COLO668 (cell line): ENCODE measurements at regions not wholly inside any gene's neighbourhood (a gene's known extent, or its start where the extent isn't known, plus 50 kb on each side); places are given as distances from the start of the nearest gene placed in this dataset.
"Not testable (repeated sequence)": the region's sequence is repeated elsewhere in the genome, so short reads cannot be mapped to it uniquely, and the experiment has no call there.

ENCODE experiments used
- DNase-seq: peaks from one replicate; lab custom pipeline; 2025; ENCODE audit not compliant: unreplicated experiment; lab: John Stamatoyannopoulos, UW

DNA sequence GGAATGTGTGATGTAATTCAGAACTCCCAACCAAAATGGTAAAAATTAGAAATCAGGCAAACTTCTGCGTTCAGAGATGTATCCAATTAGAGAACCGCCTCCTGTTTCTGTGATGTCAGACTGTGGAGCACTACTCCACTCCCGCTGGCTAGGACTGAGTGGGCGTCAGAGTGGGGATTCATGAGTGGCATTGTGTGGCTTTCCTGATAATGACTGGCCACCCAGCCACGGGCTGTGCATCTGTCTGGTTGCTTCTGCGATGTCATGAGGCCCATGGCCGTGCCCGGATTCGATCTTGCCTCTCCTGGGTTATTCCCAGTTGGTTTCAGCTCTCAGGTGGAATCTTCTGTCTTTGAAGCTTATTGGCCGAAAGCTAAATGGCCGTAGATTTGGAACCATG lies 87.1 kb upstream of the KCNA1 start:
- no peak for DNase-seq

GRCh38 chr12:4824380-4824779 lies 85.3 kb upstream of the KCNA1 start:
- DNase-seq = no peak

DNA sequence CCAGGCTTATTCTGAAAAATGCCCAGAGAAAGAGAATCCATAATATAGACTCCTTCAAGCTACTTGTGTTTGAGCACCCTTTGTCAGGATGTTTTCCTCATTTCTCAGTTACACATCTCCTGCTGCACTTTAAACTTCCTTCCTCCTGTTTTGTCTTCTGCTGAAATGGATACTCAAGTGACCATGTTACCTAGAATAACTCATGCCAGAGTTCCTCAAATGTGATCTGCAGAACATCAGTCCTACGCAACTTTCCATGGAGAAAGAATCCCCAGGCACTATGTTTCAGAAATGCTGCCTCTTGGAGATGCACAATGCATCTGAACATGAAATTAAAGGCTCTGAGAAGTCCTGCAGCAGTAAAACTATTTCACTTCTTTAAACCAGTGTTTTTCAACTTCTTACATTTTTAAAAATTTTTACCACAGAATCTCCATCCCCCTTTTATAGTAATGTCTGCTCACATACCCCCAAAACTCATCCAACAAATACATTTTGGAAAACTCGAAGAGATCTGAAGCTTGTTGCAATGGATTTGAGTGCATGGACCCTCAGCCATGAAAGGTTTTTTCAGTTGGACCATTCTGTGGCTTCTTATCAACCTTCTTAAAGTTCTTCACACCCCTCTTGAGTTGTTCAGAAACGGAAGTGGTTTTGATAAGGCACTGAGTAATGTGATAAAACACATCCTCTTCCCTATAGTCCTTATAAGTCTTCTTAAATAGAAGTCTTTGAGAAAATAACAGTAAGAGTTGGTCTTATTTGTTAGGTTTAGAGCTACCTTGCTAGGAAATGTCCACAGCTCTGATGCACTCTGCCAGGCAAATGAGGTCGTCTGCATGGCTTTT lies 84.5 kb upstream of the KCNA1 start:
- DNase-seq = no peak

GRCh38 chr12:4826909-4827308 lies 82.8 kb upstream of the KCNA1 start:
- DNase-seq = no peak

DNA sequence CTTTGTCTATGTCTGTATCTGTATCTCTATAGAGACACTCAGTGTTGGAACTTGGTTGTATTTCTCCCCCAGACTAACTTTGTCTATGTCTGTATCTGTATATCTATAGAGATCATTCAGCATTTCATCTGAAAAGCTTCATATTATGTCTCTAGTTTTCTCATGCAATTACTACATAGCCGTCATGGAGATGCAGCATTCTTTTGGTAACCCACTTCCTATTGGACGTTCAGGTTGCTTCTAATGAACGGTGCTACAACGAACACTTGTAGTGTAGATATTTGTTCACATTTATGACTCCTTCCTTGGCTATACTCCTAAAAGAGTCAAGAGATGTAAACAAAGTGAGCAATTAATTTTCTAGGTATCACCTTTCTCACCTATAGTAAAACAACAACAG lies 81.5 kb upstream of the KCNA1 start:
- DNase-seq = no peak

DNA sequence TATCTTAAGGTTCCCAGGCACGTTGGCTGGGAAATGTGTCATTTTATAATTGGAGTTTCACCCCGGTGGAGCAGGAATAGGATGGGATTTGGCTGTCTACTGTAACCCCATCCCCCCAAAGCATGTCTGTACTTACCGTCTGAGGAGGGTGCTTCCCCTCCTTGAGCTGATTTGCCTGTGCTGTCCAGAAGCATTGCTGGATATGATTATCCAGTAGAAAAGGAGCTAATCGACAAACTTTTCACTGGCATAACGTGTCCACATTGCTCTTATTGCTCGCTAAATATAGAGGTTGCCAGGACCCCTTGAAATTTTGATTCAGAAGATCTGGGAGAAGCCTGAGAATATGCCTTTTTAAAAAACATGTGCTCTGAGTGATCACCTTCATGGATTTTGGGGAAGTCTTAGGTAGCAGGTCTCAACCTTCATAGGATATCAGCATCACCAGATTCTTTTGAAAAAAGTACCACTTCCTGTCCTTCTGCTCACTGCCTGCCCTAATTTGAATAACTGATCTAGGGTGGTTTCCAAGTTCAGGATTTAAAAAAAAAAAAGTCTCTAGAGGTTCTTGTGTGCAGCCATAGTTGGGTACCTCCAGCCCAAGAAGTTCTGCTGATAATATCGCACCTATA lies 80.4 kb upstream of the KCNA1 start:
- DNase-seq = no peak

- DNase-seq = peak; percentile 0
Measured at GRCh38 chr12:4829793-4830162, 79.9 kb upstream of the KCNA1 start.

DNA sequence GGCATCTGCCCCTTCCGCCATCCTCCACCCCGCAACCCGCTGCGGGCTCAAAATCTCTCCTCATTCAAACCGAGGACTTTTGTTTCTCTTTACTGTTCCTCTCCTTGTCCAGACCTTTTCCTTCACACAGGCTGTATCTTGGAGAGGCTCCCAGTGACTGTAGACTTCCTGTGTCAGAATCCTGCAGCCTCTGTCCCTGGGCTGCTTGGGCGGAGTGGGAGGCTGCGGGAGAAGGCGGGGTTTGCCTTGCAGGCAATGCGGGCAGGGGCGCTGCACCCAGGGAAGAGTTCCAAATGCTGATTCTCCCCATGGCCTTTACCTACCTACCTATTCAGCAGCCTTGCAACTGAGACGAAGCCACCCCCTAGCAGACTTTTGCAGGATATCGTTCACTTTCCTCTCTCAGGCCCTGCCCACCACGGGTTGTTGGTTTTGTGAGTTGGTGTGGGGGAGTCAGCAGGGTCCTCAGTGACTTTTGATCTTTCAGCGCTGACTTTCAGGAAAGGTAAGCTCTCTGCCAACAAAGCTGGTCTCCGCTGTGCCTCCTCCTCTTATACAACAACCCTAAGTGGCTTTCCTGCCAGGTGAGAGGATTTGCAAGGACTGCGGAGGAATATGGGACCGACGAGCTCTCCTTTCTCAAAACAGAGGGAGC lies 79.0 kb upstream of the KCNA1 start:
- DNase-seq = no peak

DNA sequence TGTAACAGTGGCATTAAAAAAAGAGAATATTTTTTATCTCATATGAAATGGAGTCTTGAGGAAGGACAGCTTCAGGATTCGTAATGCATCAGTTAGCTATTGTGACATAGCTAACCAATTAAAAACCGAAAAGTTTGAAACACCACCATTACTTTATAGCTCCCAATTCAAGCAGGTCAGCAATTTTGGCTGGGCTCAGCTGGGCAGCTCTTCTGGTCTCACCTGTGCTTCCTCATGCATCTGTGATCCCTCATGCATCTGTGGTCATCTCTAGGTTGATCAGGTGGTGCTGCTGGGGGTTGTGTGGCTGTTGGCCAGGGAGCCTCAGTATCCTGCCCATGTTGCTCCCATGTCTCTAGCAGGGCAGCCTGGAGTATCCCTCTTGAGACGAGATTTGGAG lies 76.7 kb upstream of the KCNA1 start:
- no peak for DNase-seq

- DNase-seq = no peak
Measured at GRCh38 chr12:4833524-4833923, 76.2 kb upstream of the KCNA1 start.

DNA sequence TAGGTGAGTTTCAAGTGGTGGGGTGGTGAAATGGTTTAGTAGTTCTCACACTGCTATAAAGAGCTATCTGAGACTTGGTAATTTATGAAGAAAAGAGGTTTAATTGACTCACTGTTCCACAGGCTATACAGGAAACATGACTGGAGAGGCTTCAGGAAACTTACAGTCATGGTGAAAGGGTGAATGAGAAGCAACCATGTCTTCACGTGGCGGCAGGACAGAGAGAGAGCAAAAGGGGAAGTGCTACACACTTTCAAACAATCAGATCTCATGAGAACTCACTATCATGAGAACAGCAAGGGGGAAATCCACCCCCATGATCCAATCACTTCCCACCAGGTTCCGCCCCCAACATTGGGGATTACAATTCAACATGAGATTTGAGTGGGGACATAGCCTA lies 67.3 kb upstream of the KCNA1 start:
- not testable (repeated sequence) for DNase-seq

DNA sequence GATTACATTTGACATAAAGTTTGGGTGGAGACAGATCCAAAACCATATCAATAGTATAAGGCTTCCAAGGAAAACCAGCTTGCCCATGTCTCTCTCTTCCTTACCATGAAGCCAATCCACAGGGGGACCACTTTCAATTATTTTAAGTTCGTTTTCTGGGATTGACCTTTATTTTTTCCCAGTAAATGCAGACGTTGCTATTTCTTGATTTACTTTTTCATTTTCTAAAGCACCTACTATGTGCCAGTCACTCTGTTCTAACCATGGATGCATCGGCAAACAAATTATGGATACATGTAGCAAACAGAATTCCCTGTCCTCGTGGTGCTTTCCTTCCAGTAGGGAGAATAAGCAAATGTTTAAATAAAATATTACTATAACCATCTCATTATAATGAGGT lies 65.8 kb upstream of the KCNA1 start:
- DNase-seq = no peak

DNA sequence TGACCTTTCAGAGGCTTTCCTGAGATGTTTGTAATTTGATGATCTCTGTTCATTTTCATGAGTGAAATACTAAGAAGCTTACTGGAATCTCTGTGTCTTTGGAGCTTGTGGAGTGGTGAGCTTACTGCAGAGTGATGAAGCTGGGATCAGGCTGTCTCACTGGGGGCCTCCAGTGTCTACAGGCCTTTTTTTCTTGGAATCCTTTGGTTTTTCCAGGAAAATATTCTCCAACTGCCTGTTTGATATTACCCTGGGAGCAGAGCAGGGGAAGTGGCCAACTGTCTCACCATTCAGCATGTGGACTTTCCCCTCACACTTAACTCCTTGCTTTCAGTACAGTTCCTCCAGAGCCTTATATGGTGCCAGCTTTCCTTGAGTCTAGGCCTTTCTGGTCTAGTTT lies 62.0 kb upstream of the KCNA1 start:
- no peak for DNase-seq

DNA sequence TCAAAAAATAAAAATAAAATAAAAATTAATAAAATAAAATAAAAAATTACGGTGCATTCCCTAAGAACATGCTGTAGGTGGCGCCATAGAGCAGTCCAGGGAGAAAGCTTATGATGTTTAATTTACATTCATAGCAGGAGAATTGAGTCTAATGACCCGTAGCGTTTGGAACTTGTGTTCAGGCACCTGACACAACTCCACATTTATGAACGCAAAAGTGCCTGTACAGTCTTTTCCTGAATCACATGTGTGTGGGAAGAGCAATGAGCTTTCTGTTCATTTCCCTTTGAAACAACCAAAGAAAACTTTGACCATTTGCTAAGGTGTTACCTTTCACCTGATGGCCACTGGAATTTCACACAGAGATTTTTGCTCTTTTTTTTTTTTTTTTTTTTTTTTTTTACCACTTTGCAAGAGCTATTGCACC lies 60.6 kb upstream of the KCNA1 start:
- peak; percentile 0 for DNase-seq

DNA sequence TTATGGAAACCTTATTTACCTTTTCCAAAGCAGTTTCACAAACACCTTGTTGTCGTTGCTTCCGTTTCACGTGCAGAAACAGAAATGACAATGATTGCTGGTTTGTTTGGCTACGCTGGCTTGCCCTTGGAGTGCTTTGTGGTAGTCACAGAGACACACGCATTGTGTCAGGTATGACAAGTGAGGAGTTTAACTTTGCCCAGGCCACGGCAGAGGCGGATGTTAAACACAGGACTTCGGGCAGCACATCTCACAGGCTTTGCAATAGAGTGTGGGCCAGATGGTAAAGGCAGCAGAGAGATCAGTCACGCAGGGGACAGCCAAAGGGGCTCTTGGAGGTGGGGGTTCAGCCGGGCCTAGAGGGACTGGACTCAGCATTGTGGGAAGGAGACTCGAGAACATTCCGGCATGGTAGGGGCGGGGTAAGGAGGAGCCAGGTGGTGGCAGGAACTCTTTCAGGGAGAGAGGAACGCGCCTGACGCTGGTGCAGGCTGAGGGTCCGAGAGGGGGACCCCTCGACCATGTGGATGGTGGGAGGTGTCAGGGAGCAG lies 59.8 kb upstream of the KCNA1 start:
- DNase-seq = no peak

DNA sequence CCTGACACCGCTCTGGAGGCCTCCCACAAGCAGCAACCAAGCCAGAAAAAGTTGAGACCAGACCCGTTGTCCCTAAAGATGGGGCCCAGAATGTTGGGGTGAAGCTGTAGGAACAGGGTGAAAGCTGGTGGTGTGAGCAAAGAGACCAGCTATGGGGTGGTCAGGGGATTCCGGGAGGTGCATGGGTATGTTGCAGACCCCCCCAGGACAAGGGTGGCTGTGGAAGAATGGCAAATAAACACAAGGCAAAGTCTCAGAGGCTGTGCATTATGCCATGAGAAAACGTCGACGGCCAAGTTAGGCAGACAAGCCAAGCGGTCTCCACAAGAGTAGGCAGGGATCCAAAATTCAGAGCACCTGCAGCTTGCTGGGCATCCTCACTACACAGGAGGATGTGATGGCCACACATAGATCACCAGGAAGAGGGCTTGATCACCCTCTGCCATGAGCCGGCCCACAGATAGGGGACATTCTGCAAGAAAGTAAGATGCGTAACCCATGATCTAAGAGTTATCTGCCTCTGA lies 58.8 kb upstream of the KCNA1 start:
- DNase-seq = no peak

DNA sequence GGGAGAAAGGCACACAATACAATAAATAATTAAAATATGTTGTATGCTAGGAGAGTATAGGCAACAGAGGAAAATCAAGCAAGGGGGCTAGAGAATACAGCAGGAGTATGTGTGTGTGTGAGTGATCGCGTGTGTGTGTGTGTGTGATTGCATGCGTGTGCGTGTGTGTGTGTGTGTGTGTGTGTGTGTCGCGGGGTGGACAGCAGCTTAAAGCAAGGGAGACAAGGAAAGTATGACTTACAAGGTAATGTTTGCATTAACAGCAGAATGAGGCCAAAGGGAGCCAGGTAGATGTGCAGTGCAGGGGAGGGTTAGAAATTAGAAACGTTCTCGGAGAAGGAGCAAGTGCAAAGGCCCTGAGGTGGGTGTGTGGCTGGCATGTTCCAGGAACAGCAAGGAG lies 57.4 kb upstream of the KCNA1 start:
- no peak for DNase-seq

DNA sequence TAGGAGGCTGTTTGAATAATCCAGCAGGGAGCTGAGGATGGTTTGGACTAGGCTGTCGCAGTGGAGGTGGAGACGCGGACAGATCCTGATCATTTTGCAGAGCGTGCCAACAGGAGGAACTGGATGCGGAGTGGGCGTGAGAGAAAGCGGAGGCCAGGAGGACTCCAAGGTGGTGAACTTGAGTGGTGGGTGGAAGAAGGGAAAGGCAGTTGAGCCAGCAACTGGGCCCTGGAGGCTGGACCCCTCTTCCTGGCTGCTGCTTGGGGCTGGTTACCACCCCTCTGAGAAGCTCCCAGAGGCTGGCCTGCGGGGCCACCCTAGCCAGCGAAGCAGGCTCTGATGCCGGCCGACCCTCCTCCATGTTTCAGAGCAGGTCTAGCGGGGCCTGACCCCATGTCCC lies 56.8 kb upstream of the KCNA1 start:
- no peak for DNase-seq

DNA sequence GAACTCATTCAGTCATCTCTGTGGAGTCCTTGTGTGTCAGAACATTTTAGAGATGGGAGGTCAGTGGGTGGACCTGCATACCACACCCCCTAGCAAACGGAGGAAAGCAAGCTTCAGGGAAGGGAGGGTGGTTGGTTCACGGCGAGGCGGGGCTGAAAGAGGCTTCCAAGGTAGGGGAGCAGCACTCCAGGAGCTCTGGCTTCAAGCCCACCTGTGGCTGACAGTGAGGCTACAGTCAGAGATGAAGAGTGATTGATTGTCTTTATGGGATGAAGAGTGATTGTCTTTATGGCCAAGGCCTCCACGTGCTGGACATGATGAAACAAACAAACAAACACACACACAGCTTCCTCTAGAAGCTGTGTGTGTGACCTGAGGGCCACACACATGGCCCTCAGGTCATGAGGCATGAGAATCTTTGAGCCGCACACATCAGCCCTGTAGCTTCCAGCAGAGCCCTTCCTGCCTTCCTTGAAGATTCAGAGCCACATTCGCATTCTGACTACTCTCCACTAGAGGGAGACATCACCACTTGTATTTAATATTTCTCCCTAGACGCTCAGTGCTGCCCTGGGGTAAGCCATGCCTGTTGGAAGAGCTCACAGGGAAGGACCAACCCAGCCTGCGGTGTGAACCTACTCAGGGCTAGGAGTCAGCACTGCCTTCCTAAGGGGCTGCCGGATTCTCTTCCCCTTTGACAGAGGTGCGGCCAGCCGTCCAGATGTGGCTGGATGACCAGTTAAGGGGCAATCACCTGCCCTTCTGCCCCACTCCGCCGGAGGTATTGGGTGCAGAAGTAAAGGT lies 54.4 kb upstream of the KCNA1 start:
- DNase-seq = peak; percentile 40

DNA sequence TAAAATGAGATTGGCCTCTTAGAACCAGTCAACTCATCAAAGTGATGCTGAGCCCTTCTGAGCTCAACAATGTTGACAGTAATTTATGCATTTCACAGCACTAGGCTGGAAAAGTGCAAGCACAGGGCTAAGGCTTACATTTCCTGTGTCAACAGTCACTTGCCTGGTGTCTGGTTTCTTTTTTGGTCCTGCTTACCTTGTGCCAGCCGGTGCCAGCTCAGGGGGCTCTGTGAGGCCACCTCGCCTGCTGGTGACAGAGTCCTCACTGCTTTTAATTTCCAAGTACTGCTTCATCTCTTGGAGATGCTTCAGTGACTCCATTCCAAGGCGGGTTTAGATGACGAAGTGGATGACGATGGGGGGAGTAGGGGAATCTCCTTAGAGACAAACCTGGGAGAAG lies 53.1 kb upstream of the KCNA1 start:
- no peak for DNase-seq
